ENCODE measurements at regions not wholly inside any gene's neighbourhood (a gene's known extent, or its start where the extent isn't known, plus 50 kb on each side); places are given as distances from the start of the nearest gene placed in this dataset.

DNA sequence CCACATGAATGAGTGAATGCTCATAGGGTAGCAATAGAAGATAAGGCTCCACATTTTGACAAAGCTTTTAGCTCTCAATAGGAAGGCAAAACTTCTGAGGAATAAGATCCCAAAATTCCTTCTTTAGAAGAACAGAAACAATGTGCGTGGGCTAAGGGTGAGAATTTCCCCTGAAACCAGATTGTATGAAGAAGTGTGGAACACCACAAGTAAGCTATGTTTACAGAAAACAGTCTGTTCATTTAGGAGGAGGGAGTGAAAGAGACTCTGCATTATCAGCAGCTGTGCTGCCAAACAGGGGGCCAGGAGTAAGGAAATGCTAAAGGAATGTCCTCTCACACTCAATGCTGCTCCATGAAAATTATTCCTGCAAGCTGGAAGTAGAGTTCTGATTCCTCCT is 851.6 kb downstream of the CENPC start:
- ATAC-seq (no peak), DNase-seq (no peak)
- intact Hi-C loops (cut with DNase I) = no loop called here
- no peak overlapping the region for H3K27ac ChIP-seq
- H3K4me3 ChIP-seq = no peak overlapping the region
- TF ChIP-seq, protein P1, sequence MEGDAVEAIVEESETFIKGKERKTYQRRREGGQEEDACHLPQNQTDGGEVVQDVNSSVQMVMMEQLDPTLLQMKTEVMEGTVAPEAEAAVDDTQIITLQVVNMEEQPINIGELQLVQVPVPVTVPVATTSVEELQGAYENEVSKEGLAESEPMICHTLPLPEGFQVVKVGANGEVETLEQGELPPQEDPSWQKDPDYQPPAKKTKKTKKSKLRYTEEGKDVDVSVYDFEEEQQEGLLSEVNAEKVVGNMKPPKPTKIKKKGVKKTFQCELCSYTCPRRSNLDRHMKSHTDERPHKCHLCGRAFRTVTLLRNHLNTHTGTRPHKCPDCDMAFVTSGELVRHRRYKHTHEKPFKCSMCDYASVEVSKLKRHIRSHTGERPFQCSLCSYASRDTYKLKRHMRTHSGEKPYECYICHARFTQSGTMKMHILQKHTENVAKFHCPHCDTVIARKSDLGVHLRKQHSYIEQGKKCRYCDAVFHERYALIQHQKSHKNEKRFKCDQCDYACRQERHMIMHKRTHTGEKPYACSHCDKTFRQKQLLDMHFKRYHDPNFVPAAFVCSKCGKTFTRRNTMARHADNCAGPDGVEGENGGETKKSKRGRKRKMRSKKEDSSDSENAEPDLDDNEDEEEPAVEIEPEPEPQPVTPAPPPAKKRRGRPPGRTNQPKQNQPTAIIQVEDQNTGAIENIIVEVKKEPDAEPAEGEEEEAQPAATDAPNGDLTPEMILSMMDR (IDR thresholded peaks at IDR 0.05) = no peak
- 18 to 24% (median 24%) methylated on average over 1 of the region's 1 CpG for WGBS, 3 donors
- H3K27me3 ChIP-seq (ENCODE audit: insufficient read depth in 3 of 3, low read length in 2 of 3) = no peaks in the 10 kb centered on the region
- peaks cover 2% of the 10 kb centered on the region for H3K9me3 ChIP-seq
- H3K4me1 ChIP-seq = no peaks in the 10 kb centered on the region
- H3K36me3 ChIP-seq (ENCODE audit: insufficient read depth in 1 of 2, low read depth in 1 of 2) = no peaks in the 10 kb centered on the region

DNA sequence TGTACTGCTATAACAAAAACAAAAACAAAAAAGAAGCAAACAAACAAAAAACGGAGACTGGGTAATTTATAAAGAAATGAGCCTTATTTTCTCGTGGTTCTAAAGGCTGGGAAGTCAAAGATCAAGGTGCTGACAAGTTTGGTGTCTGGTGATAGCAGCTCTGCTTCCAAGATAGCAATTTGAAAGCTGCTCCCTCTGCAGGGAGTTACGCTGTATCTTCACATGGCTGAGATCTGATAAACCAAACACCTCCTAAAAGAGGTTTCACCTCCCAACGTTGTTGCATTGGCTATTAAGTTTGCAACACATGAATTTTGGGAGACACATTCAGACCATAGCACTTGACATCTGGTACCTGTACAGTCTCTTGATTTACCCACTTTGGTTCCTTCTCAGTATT is 854.2 kb downstream of the CENPC start:
- 56 to 65% (median 63%) methylated on average over 4 of the region's 4 CpGs for WGBS, 3 donors
- DNase-seq (no peak), ATAC-seq (no peak)
- Histone ChIP-seq H3K9me3 (no peaks in the 10 kb centered on the region), H3K4me3 (no peak overlapping the region), H3K27ac (no peak overlapping the region), H3K4me1 (no peaks in the 10 kb centered on the region), H3K36me3 (ENCODE audit: insufficient read depth in 1 of 2, low read depth in 1 of 2) (no peaks in the 10 kb centered on the region), H3K27me3 (ENCODE audit: insufficient read depth in 3 of 3, low read length in 2 of 3) (no peaks in the 10 kb centered on the region)
- intact Hi-C loops (cut with DNase I) = no loop called here
- TF ChIP-seq, protein P1 (IDR thresholded peaks at IDR 0.05) = no peak

DNA sequence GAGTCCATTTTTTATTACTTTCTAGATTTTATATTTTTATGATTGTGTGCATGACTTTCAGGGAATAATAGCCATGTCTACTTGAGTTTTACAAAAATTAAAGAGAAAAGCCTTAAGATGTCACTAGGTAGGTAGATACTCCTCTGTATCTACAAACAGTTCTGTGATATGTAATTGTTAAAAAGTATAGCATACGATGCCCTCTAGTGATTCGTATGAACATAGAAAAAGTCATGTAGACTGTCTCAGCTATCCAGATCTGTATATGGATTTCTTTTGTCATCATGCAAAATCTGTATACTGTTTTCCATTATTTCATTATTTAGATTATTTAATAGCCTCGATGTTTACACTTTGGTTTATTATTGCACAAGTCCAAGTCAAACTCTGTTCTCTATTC is 856.6 kb downstream of the CENPC start:
- no peak for ATAC-seq
- H3K27me3 ChIP-seq (ENCODE audit: insufficient read depth in 3 of 3, low read length in 2 of 3) = no peaks in the 10 kb centered on the region
- intact Hi-C loops (cut with DNase I) = no loop called here
- no peaks in the 10 kb centered on the region for H3K4me1 ChIP-seq
- no peaks in the 10 kb centered on the region for H3K36me3 ChIP-seq (ENCODE audit: insufficient read depth in 1 of 2, low read depth in 1 of 2)
- no peak for DNase-seq
- TF ChIP-seq, protein P1 (IDR thresholded peaks at IDR 0.05) = no peak
- H3K27ac ChIP-seq = no peak overlapping the region
- H3K4me3 ChIP-seq = no peak overlapping the region
- no peaks in the 10 kb centered on the region for H3K9me3 ChIP-seq
- 39 to 47% (median 43%) methylated on average over 3 of the region's 3 CpGs for WGBS, 3 donors

DNA sequence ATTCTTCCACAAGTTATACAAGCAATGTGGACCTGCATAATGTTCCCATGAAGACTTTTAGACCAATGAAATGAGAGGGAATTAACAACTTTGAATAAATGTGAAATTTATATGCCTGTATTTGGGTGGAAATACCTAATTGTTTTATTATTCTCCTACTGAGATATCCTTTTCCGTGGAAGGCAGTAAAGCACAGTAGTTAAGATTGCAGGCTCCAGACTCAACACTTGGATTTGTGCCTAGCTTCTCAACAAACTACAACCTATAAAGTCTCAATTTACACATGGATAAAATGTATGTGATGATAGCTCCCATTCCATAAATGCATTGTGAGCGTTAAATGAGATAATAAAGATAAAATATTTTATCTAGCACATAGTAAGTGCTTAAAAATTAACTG is 857.8 kb downstream of the CENPC start:
- no peak for DNase-seq
- Histone ChIP-seq H3K27me3 (ENCODE audit: insufficient read depth in 3 of 3, low read length in 2 of 3) (no peaks in the 10 kb centered on the region), H3K36me3 (ENCODE audit: insufficient read depth in 1 of 2, low read depth in 1 of 2) (no peaks in the 10 kb centered on the region), H3K9me3 (no peaks in the 10 kb centered on the region), H3K4me1 (no peaks in the 10 kb centered on the region), H3K27ac (no peak overlapping the region), H3K4me3 (no peak overlapping the region)
- no peak for ATAC-seq
- WGBS, 3 donors = 55 to 63% (median 61%) methylated on average over 2 of the region's 2 CpGs
- intact Hi-C loops (cut with DNase I) = no loop called here
- TF ChIP-seq, protein P1 (IDR thresholded peaks at IDR 0.05) = no peak

DNA sequence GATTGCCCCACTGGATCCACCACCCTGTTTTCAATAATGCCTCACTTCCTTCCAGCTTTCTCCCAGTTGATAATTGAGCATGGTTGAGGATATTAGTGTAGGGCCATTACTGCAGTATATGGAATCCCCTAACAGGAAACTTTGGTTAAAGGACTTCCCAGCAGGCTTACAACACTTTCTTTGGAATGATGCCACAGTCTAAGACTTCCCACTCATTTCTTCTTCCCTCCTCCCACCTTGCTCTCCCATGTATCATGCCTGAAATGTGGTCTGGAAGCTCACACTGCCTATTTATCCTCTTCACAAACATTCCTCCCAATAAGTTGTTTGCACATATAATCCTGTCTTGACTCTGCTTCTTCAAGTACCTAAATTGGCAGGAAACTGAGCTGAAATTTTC is 863.3 kb downstream of the CENPC start:
- DNase-seq (no peak), ATAC-seq (no peak)
- H3K27ac ChIP-seq = no peak overlapping the region
- no peak overlapping the region for H3K4me3 ChIP-seq
- intact Hi-C loops (cut with DNase I) = no loop called here
- TF ChIP-seq, protein P1 (IDR thresholded peaks at IDR 0.05) = no peak
- H3K36me3 ChIP-seq (ENCODE audit: insufficient read depth in 1 of 2, low read depth in 1 of 2) = no peaks in the 10 kb centered on the region
- no peaks in the 10 kb centered on the region for H3K4me1 ChIP-seq
- H3K9me3 ChIP-seq = no peaks in the 10 kb centered on the region
- no peaks in the 10 kb centered on the region for H3K27me3 ChIP-seq (ENCODE audit: insufficient read depth in 3 of 3, low read length in 2 of 3)
